Vagina (tissue), 2 donors: ENCODE measurements at regions not wholly inside any gene's neighbourhood (a gene's known extent, or its start where the extent isn't known, plus 50 kb on each side); places are given as distances from the start of the nearest gene placed in this dataset.

ENCODE experiments used
- DNase-seq, 2 donors: peaks; one replicate each; pipeline ENCODE4 v3.0.0-alpha.2; 2017; ENCODE audit errors: extremely low spot score in 2 of 2
- H3K27ac ChIP-seq: fragments of 200-600 bp; sonication (generic); one replicate; pipeline ENCODE4 v1.5.1; 2019
- H3K27me3 ChIP-seq: fragments of 200-600 bp; sonication (generic); one replicate; pipeline ENCODE4 v1.5.1; 2019
- H3K36me3 ChIP-seq, 2 donors: fragments of 200-600 bp; sonication (generic); one replicate each; pipeline ENCODE4 v1.5.1; 2017 to 2019
- H3K4me1 ChIP-seq: fragments of 200-600 bp; sonication (generic); one replicate; pipeline ENCODE4 v1.5.1; 2019
- H3K4me3 ChIP-seq, 2 donors: fragments of 200-600 bp; sonication (generic); 1 replicate in 1 of 2; 2 replicates in 1 of 2; pipeline ENCODE4 v1.5.1; 2016 to 2019
- H3K9me3 ChIP-seq: fragments of 200-600 bp; sonication (generic); one replicate; pipeline ENCODE4 v1.5.1; 2019
- CTCF ChIP-seq, 3 experiments: fragments of 450-650 bp in 2 of 3; fragments of 200-600 bp in 1 of 3; sonication (generic) in 1 of 3; IDR thresholded peaks; one replicate each; pipeline ENCODE4 v1.5.1; 2017 to 2019; ENCODE audit warnings: antibody characterized with exemption in 3 of 3, mild to moderate bottlenecking in 2 of 3, moderate library complexity in 2 of 3
- POLR2A ChIP-seq, 2 donors: fragments of 450-650 bp; IDR thresholded peaks; one replicate each; pipeline ENCODE4 v1.6.1; 2017; ENCODE audit warnings: antibody characterized with exemption in 2 of 2, mild to moderate bottlenecking in 2 of 2, moderate library complexity in 2 of 2
- POLR2AphosphoS5 ChIP-seq, 2 donors: sonication (generic); formaldehyde crosslinking; IDR thresholded peaks; one replicate each; pipeline ENCODE4 v1.9.0; 2017; ENCODE audit warnings: antibody characterized with exemption in 2 of 2, mild to moderate bottlenecking in 2 of 2, low read depth in 1 of 2; ENCODE audit not compliant: insufficient read depth in 1 of 2
- intact Hi-C: fragments of 100-400 bp; cut with DNase I; formaldehyde crosslinking; loops from one replicate; pipeline ENCODE4 v1.15.1; 2023

- H3K27ac ChIP-seq = no peak overlapping the region
- H3K9me3 ChIP-seq = no peaks in the 10 kb centered on the region
- no peak overlapping the region for H3K4me3 ChIP-seq
- H3K36me3 ChIP-seq = no peaks in the 10 kb centered on the region
- H3K4me1 ChIP-seq = no peaks in the 10 kb centered on the region
- DNase-seq = no peak
- TF ChIP-seq POLR2A (IDR thresholded peaks at IDR 0.05) = no peak
- TF ChIP-seq POLR2AphosphoS5 (IDR thresholded peaks at IDR 0.05; ENCODE audit: insufficient read depth in 1 of 2, low read depth in 1 of 2) = no peak
- no peak for TF ChIP-seq CTCF (IDR thresholded peaks at IDR 0.05)
- H3K27me3 ChIP-seq = no peaks in the 10 kb centered on the region
- intact Hi-C loops = no loop called here
Measured at GRCh38 chr4:23162275-23162674, 469.5 kb downstream of the GBA3 start.

- no peak for TF ChIP-seq POLR2A (IDR thresholded peaks at IDR 0.05)
- no peak for TF ChIP-seq CTCF (IDR thresholded peaks at IDR 0.05)
- TF ChIP-seq POLR2AphosphoS5 (IDR thresholded peaks at IDR 0.05; ENCODE audit: insufficient read depth in 1 of 2, low read depth in 1 of 2) = no peak
- intact Hi-C loops = no loop called here
- no peaks in the 10 kb centered on the region for H3K36me3 ChIP-seq
- no peaks in the 10 kb centered on the region for H3K9me3 ChIP-seq
- DNase-seq = no peak
- no peak overlapping the region for H3K4me3 ChIP-seq
- no peak overlapping the region for H3K27ac ChIP-seq
- H3K27me3 ChIP-seq = no peaks in the 10 kb centered on the region
- no peaks in the 10 kb centered on the region for H3K4me1 ChIP-seq
Measured at GRCh38 chr4:23161787-23162186, 469.1 kb downstream of the GBA3 start.

- no peak for DNase-seq
- H3K9me3 ChIP-seq = no peaks in the 10 kb centered on the region
- intact Hi-C loops = no loop called here
- no peak overlapping the region for H3K4me3 ChIP-seq
- H3K27ac ChIP-seq = no peak overlapping the region
- no peaks in the 10 kb centered on the region for H3K27me3 ChIP-seq
- H3K4me1 ChIP-seq = no peaks in the 10 kb centered on the region
- TF ChIP-seq POLR2AphosphoS5 (IDR thresholded peaks at IDR 0.05; ENCODE audit: insufficient read depth in 1 of 2, low read depth in 1 of 2) (no peak), POLR2A (IDR thresholded peaks at IDR 0.05) (no peak), CTCF (IDR thresholded peaks at IDR 0.05) (no peak)
- no peaks in the 10 kb centered on the region for H3K36me3 ChIP-seq
Measured at GRCh38 chr4:23153076-23153475, 460.3 kb downstream of the GBA3 start.

GRCh38 chr4:23149815-23150214 lies 457.1 kb downstream of the GBA3 start:
- no peak overlapping the region for H3K27ac ChIP-seq
- no peaks in the 10 kb centered on the region for H3K9me3 ChIP-seq
- no peaks in the 10 kb centered on the region for H3K36me3 ChIP-seq
- intact Hi-C loops = no loop called here
- TF ChIP-seq POLR2A (IDR thresholded peaks at IDR 0.05) (no peak), POLR2AphosphoS5 (IDR thresholded peaks at IDR 0.05; ENCODE audit: insufficient read depth in 1 of 2, low read depth in 1 of 2) (no peak), CTCF (IDR thresholded peaks at IDR 0.05) (no peak)
- DNase-seq = no peak
- no peaks in the 10 kb centered on the region for H3K27me3 ChIP-seq
- no peak overlapping the region for H3K4me3 ChIP-seq
- no peaks in the 10 kb centered on the region for H3K4me1 ChIP-seq

- TF ChIP-seq CTCF (IDR thresholded peaks at IDR 0.05) (no peak), POLR2AphosphoS5 (IDR thresholded peaks at IDR 0.05; ENCODE audit: insufficient read depth in 1 of 2, low read depth in 1 of 2) (no peak), POLR2A (IDR thresholded peaks at IDR 0.05) (no peak)
- Histone ChIP-seq H3K36me3 (no peaks in the 10 kb centered on the region), H3K9me3 (no peaks in the 10 kb centered on the region), H3K4me3 (no peak overlapping the region), H3K27me3 (no peaks in the 10 kb centered on the region), H3K4me1 (no peaks in the 10 kb centered on the region), H3K27ac (no peak overlapping the region)
- intact Hi-C loops = no loop called here
- no peak for DNase-seq
Measured at GRCh38 chr4:23144707-23145106, 452.0 kb downstream of the GBA3 start.
